ENCODE measurements at regions not wholly inside any gene's neighbourhood (a gene's known extent, or its start where the extent isn't known, plus 50 kb on each side); places are given as distances from the start of the nearest gene placed in this dataset.

- TF ChIP-seq POLR2AphosphoS5 (IDR thresholded peaks at IDR 0.05; ENCODE audit: borderline replicate concordance, low read depth, low read length) (no peak), EZH2 (IDR thresholded peaks at IDR 0.05) (no peak)
Observed at GRCh38 chr6:144728804-144729203, 443.7 kb downstream of the UTRN start.

Measured in SK-N-MC (cell line).